K562 (cell line): ENCODE measurements at regions not wholly inside any gene's neighbourhood (a gene's known extent, or its start where the extent isn't known, plus 50 kb on each side); places are given as distances from the start of the nearest gene placed in this dataset.

Experiments used
- BRCA1 ChIP-seq, 2 experiments: fragments of 450-650 bp in 1 of 2; sonication (generic) in 1 of 2; formaldehyde crosslinking in 1 of 2; IDR thresholded peaks; 2 replicates each; pipeline versions ENCODE4 v1.5.0 to v1.6.1; 2017 to 2020; ENCODE audit warnings: mild to moderate bottlenecking in 1 of 2, missing genetic modification reagents in 1 of 2
- CEBPB ChIP-seq: fragments of 450-650 bp; IDR thresholded peaks from 2 replicates; pipeline ENCODE4 v1.6.1; 2016; ENCODE audit warnings: missing genetic modification characterization, missing compliant biosample characterization
- CTCF ChIP-seq, 3 experiments: IDR thresholded peaks in 2 of 3; conservative IDR thresholded peaks in 1 of 3; 2 replicates each; pipeline ENCODE4 v1.5.1; 2011 to 2012; ENCODE audit warnings: low read length in 3 of 3, mild to moderate bottlenecking in 3 of 3, control low read depth in 2 of 3, improper control_type of control experiment in 1 of 3, inconsistent platforms in 1 of 3, low read depth in 1 of 3, mixed read lengths in 1 of 3, moderate library complexity in 1 of 3; ENCODE audit not compliant: insufficient read depth in 2 of 3
- RAD21 ChIP-seq, 2 experiments: fragments of 250-450 bp in 1 of 2; fragments of 450-650 bp in 1 of 2; sonication (Bioruptor Pico) in 1 of 2; formaldehyde crosslinking in 1 of 2; IDR thresholded peaks in 1 of 2; conservative IDR thresholded peaks in 1 of 2; 2 replicates each; pipeline versions ENCODE4 v1.4.0 to v1.8.0; 2020 to 2022; ENCODE audit warnings: mild to moderate bottlenecking in 2 of 2, moderate library complexity in 1 of 2
- SMAD4 ChIP-seq: fragments of 250-450 bp; sonication (Bioruptor Pico); conservative IDR thresholded peaks from 2 replicates; pipeline ENCODE4 v1.8.0; 2021; ENCODE audit warnings: inconsistent platforms, mild to moderate bottlenecking, moderate library complexity
- TBP ChIP-seq: optimal IDR thresholded peaks from 2 replicates; pipeline ENCODE3; 2011; ENCODE audit warnings: low read depth, low read length, improper control_type of control experiment
- TEAD4 ChIP-seq, 2 experiments: sonication (generic) in 1 of 2; formaldehyde crosslinking in 1 of 2; IDR thresholded peaks; 2 replicates each; pipeline versions ENCODE4 v1.6.1 to v1.8.0; 2012 to 2022; ENCODE audit warnings: borderline replicate concordance in 1 of 2, inconsistent platforms in 1 of 2, low read length in 1 of 2, mild to moderate bottlenecking in 1 of 2, missing genetic modification reagents in 1 of 2
- ZFP36 ChIP-seq: fragments of 150-350 bp; IDR thresholded peaks from 2 replicates; pipeline ENCODE4 v1.6.1; 2018; ENCODE audit warnings: low read length, low read depth; ENCODE audit not compliant: partially characterized antibody
- ZNF324 ChIP-seq: fragments of 250-450 bp; sonication (Bioruptor Pico); IDR thresholded peaks from 2 replicates; pipeline ENCODE4 v1.4.0; 2020; ENCODE audit warnings: mild to moderate bottlenecking
- ZNF77 ChIP-seq: fragments of 250-450 bp; sonication (Bioruptor Pico); IDR thresholded peaks from 2 replicates; pipeline ENCODE4 v1.5.0; 2020

- TF ChIP-seq BRCA1 (IDR thresholded peaks at IDR 0.05) (no peak), BRCA1 (CRISPR knock-in tag; IDR thresholded peaks at IDR 0.05) (no peak), TEAD4 (IDR thresholded peaks at IDR 0.05; ENCODE audit: low read length) (no peak), TEAD4 (CRISPR knock-in tag; IDR thresholded peaks at IDR 0.05; ENCODE audit: borderline replicate concordance) (no peak), CTCF (IDR thresholded peaks at IDR 0.05 in 2 of 3, conservative IDR thresholded peaks at IDR 0.05 in 1 of 3; ENCODE audit: insufficient read depth in 2 of 3, low read depth in 1 of 3, low read length in 3 of 3) (no peak), ZNF324 (CRISPR knock-in tag) (no peak), ZFP36 (no peak), RAD21 (CRISPR knock-in tag; conservative IDR thresholded peaks at IDR 0.05 in 1 of 2, IDR thresholded peaks at IDR 0.05 in 1 of 2) (no peak), CEBPB (tag) (no peak), ZNF77 (no peak), TBP (no peak), SMAD4 (no peak)
Observed at GRCh38 chr5:20158006-20158405, 170.0 kb upstream of the CDH18 start.
